HL-60 (cell line): ENCODE measurements at regions not wholly inside any gene's neighbourhood (a gene's known extent, or its start where the extent isn't known, plus 50 kb on each side); places are given as distances from the start of the nearest gene placed in this dataset.

Experiments
- DNase-seq, 2 experiments: peaks; one replicate each; pipeline ENCODE4 v3.0.0-alpha.2; 2010 to 2020; ENCODE audit warnings: low read depth in 1 of 2, low spot score in 1 of 2
- H3K27ac ChIP-seq: fragments of 250-450 bp; sonication (Bioruptor Pico); replicated peaks from 2 replicates; pipeline ENCODE4 v1.5.1; 2020; ENCODE audit warnings: mild to moderate bottlenecking, moderate library complexity
- H3K27me3 ChIP-seq: fragments of 250-450 bp; sonication (Bioruptor Pico); 2 replicates; pipeline ENCODE4 v1.5.1; 2021; ENCODE audit warnings: mild to moderate bottlenecking, moderate library complexity; ENCODE audit not compliant: insufficient read depth, poor library complexity, severe bottlenecking
- H3K4me3 ChIP-seq: replicated peaks from 2 replicates; pipeline ENCODE4 v1.5.1; 2011; ENCODE audit warnings: mild to moderate bottlenecking, control low read depth, low read length; ENCODE audit not compliant: insufficient read depth
- GABPA ChIP-seq: IDR thresholded peaks from 2 replicates; pipeline ENCODE4 v1.6.1; 2012; ENCODE audit warnings: low read depth
- POLR2AphosphoS5 ChIP-seq: IDR thresholded peaks from 2 replicates; pipeline ENCODE4 v1.6.1; 2012; ENCODE audit warnings: low read depth
- SPI1 ChIP-seq: IDR thresholded peaks from 2 replicates; pipeline ENCODE4 v1.6.1; 2012; ENCODE audit warnings: low read depth, mild to moderate bottlenecking, borderline replicate concordance
- TF ChIP-seq, protein P1 (sequence below): IDR thresholded peaks from 2 replicates; pipeline ENCODE4 v1.6.1; 2012; ENCODE audit warnings: low read depth; ENCODE audit not compliant: insufficient replicate concordance
- TF ChIP-seq, protein P2 (sequence below): IDR thresholded peaks from one replicate; pipeline ENCODE4 v1.5.1; 2011; ENCODE audit warnings: low read length, control low read depth, inconsistent platforms; ENCODE audit not compliant: insufficient read depth

GRCh38 chr10:70943249-70943648 is 54.9 kb upstream of the PCBD1 start:
- Histone ChIP-seq H3K27me3 (no peaks in the 10 kb centered on the region), H3K27ac (no peak overlapping the region), H3K4me3 (no peak overlapping the region)
- DNase-seq, result no peak
- TF ChIP-seq POLR2AphosphoS5 (no peak), GABPA (no peak)
- TF ChIP-seq, protein P1, sequence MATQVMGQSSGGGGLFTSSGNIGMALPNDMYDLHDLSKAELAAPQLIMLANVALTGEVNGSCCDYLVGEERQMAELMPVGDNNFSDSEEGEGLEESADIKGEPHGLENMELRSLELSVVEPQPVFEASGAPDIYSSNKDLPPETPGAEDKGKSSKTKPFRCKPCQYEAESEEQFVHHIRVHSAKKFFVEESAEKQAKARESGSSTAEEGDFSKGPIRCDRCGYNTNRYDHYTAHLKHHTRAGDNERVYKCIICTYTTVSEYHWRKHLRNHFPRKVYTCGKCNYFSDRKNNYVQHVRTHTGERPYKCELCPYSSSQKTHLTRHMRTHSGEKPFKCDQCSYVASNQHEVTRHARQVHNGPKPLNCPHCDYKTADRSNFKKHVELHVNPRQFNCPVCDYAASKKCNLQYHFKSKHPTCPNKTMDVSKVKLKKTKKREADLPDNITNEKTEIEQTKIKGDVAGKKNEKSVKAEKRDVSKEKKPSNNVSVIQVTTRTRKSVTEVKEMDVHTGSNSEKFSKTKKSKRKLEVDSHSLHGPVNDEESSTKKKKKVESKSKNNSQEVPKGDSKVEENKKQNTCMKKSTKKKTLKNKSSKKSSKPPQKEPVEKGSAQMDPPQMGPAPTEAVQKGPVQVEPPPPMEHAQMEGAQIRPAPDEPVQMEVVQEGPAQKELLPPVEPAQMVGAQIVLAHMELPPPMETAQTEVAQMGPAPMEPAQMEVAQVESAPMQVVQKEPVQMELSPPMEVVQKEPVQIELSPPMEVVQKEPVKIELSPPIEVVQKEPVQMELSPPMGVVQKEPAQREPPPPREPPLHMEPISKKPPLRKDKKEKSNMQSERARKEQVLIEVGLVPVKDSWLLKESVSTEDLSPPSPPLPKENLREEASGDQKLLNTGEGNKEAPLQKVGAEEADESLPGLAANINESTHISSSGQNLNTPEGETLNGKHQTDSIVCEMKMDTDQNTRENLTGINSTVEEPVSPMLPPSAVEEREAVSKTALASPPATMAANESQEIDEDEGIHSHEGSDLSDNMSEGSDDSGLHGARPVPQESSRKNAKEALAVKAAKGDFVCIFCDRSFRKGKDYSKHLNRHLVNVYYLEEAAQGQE, result no peak
- TF ChIP-seq, protein P2, sequence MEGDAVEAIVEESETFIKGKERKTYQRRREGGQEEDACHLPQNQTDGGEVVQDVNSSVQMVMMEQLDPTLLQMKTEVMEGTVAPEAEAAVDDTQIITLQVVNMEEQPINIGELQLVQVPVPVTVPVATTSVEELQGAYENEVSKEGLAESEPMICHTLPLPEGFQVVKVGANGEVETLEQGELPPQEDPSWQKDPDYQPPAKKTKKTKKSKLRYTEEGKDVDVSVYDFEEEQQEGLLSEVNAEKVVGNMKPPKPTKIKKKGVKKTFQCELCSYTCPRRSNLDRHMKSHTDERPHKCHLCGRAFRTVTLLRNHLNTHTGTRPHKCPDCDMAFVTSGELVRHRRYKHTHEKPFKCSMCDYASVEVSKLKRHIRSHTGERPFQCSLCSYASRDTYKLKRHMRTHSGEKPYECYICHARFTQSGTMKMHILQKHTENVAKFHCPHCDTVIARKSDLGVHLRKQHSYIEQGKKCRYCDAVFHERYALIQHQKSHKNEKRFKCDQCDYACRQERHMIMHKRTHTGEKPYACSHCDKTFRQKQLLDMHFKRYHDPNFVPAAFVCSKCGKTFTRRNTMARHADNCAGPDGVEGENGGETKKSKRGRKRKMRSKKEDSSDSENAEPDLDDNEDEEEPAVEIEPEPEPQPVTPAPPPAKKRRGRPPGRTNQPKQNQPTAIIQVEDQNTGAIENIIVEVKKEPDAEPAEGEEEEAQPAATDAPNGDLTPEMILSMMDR, result no peak

DNA sequence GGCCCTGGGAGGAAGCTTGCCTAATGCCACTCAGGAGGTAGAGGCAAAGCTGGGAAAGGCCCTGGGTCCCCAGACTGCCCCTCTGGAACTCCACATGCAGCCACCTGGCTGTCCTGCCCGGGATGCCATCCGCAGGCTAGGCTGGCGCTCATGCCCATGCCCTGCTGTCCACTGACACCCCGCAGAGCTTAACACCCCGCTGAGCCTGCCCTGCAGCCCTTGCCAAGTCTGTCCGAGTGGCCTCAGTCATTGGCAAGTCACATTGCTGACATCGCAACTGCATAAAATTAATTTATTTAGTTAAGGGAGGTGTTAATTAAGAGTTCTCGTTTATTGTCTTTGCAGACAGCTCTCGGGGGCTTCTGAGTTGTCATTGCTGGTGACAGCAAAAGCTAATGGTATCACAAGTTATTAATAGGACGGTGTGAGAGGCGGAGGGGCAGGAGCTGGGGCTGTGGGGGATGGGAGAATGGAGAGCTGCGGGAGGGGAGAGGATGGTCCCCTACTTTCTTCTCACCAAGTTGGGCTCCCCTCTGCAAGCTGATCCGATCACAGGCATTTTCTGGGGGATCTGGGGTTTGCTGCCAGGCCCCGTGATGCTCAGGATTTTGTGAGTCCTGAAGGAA is 55.6 kb upstream of the PCBD1 start:
- TF ChIP-seq SPI1 (no peak), GABPA (no peak), POLR2AphosphoS5 (no peak)
- TF ChIP-seq, protein P1, result no peak
- TF ChIP-seq, protein P2, result no peak
- Histone ChIP-seq H3K4me3 (no peak overlapping the region), H3K27me3 (no peaks in the 10 kb centered on the region), H3K27ac (no peak overlapping the region)
- DNase-seq, result no peak

- H3K27ac ChIP-seq, result no peak overlapping the region
- no peak for TF ChIP-seq SPI1
- TF ChIP-seq, protein P1, result peak; percentile 61
- no peak for DNase-seq
- no peaks in the 10 kb centered on the region for H3K27me3 ChIP-seq
- no peak overlapping the region for H3K4me3 ChIP-seq
These were observed 61.7 kb upstream of the PCBD1 start for GRCh38 chr10:70950037-70950436.
